ENCODE measurements at regions not wholly inside any gene's neighbourhood (a gene's known extent, or its start where the extent isn't known, plus 50 kb on each side); places are given as distances from the start of the nearest gene placed in this dataset.

DNA sequence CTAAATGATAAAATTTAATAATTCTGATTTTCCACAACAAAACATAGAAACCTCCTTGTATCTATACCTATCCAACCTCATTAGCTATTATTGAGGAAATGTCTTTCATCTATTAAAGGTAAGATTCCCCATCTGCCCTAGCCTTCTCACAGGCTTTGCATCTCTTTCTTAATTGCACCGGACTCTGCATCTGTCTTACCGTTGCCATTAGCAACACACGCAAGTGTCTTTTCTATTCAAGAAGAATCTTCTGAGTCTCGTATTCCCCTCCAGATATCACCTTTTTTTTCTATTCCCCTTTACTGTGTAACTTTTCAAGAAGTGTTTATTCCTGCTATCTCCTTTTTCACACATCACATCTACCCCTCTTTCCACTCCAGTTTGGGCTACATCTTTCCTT, 500.0 kb downstream of the NOVA1 start:
- 3% methylated on average over 4 of the region's 4 CpGs for WGBS (ENCODE audit: insufficient coverage, low coverage, missing lambda C conversion rate)
- Histone ChIP-seq H2AFZ (ENCODE audit: low read depth, low read length) (no peak overlapping the region), H3K9me1 (ENCODE audit: control insufficient read depth, insufficient read depth, low read length) (no peaks in the 10 kb centered on the region), H3K27ac (ENCODE audit: extremely low read depth, low read depth, low read length) (no peak overlapping the region), H3K4me1 (replicated peaks in 1 of 2; ENCODE audit: control insufficient read depth in 2 of 2, insufficient read depth in 2 of 2, low read length in 2 of 2) (no peaks in the 10 kb centered on the region), H3K4me3 (no peak overlapping the region), H3K36me3 (ENCODE audit: control insufficient read depth, insufficient read depth, low read length) (no peaks in the 10 kb centered on the region), H3K9me3 (replicated peaks; ENCODE audit: control insufficient read depth, insufficient read depth, low read depth, low read length) (no peaks in the 10 kb centered on the region), H3K4me2 (ENCODE audit: insufficient read depth, low read length) (no peak overlapping the region), H3K9ac (ENCODE audit: insufficient read depth in 1 of 2, low read depth in 2 of 2, low read length in 2 of 2) (no peak overlapping the region), H3K27me3 (ENCODE audit: control insufficient read depth in 2 of 2, insufficient read depth in 2 of 2, low read length in 2 of 2) (no peaks in the 10 kb centered on the region), H3K79me2 (ENCODE audit: control insufficient read depth, insufficient read depth, low read length) (no peaks in the 10 kb centered on the region), H4K20me1 (replicated peaks; ENCODE audit: control insufficient read depth, insufficient read depth, low read length) (no peaks in the 10 kb centered on the region)
- POLR2A ChIA-PET = no interaction called here
- BruUV-seq (replicated peaks) = no TSS peak
- in situ Hi-C loops (cut with MboI) (no loop called here), intact Hi-C loops (cut with micrococcal nuclease) (no loop called here)
- no peak for ATAC-seq
- FAIRE-seq = no peak
- TF ChIP-seq EHMT2 (IDR thresholded peaks at IDR 0.05) = no peak
- TF ChIP-seq SOX6 (IDR thresholded peaks at IDR 0.05) = no peak
- 0 out of 2 replicates have a peak, but pooled peaks have one; percentile 8 for TF ChIP-seq RFX1 (IDR thresholded peaks at IDR 0.05)
- TF ChIP-seq, protein P1, sequence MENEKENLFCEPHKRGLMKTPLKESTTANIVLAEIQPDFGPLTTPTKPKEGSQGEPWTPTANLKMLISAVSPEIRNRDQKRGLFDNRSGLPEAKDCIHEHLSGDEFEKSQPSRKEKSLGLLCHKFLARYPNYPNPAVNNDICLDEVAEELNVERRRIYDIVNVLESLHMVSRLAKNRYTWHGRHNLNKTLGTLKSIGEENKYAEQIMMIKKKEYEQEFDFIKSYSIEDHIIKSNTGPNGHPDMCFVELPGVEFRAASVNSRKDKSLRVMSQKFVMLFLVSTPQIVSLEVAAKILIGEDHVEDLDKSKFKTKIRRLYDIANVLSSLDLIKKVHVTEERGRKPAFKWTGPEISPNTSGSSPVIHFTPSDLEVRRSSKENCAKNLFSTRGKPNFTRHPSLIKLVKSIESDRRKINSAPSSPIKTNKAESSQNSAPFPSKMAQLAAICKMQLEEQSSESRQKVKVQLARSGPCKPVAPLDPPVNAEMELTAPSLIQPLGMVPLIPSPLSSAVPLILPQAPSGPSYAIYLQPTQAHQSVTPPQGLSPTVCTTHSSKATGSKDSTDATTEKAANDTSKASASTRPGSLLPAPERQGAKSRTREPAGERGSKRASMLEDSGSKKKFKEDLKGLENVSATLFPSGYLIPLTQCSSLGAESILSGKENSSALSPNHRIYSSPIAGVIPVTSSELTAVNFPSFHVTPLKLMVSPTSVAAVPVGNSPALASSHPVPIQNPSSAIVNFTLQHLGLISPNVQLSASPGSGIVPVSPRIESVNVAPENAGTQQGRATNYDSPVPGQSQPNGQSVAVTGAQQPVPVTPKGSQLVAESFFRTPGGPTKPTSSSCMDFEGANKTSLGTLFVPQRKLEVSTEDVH (IDR thresholded peaks at IDR 0.05; ENCODE audit: low read depth, partially characterized antibody) = no peak
- DNase-seq (ENCODE audit: extremely low read depth in 1 of 4, low spot score in 3 of 4) = no peak
- CTCF ChIA-PET (ENCODE audit: low intra/inter-chr PET ratio) = no interaction called here

DNA sequence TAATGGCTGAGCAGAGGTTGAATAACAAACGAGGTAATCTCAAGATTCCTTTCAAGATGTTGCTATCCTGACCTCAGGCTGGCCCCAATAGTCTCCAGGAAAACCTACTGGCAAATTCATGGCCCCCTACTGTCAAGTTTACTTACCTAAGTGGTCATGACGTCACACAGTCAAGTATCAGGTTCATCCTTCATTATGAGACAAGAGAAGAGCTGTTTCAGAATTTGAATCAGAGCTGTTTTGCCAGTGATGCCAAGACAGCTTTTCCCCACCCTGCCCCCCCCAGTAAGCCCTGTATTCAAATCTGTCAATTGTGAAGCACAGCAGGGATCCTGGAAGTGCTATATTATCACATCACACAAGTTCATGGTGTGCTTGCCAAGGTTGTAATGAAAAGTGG, 509.6 kb downstream of the NOVA1 start:
- Histone ChIP-seq H3K4me2 (ENCODE audit: insufficient read depth, low read length) (no peak overlapping the region), H2AFZ (ENCODE audit: low read depth, low read length) (no peak overlapping the region), H3K79me2 (ENCODE audit: control insufficient read depth, insufficient read depth, low read length) (no peaks in the 10 kb centered on the region), H3K4me1 (replicated peaks in 1 of 2; ENCODE audit: control insufficient read depth in 2 of 2, insufficient read depth in 2 of 2, low read length in 2 of 2) (no peaks in the 10 kb centered on the region), H4K20me1 (replicated peaks; ENCODE audit: control insufficient read depth, insufficient read depth, low read length) (no peaks in the 10 kb centered on the region), H3K9me1 (ENCODE audit: control insufficient read depth, insufficient read depth, low read length) (no peaks in the 10 kb centered on the region), H3K36me3 (ENCODE audit: control insufficient read depth, insufficient read depth, low read length) (no peaks in the 10 kb centered on the region), H3K27me3 (ENCODE audit: control insufficient read depth in 2 of 2, insufficient read depth in 2 of 2, low read length in 2 of 2) (no peaks in the 10 kb centered on the region), H3K27ac (ENCODE audit: extremely low read depth, low read depth, low read length) (no peak overlapping the region), H3K9me3 (replicated peaks; ENCODE audit: control insufficient read depth, insufficient read depth, low read depth, low read length) (no peaks in the 10 kb centered on the region), H3K4me3 (no peak overlapping the region), H3K9ac (ENCODE audit: insufficient read depth in 1 of 2, low read depth in 2 of 2, low read length in 2 of 2) (no peak overlapping the region)
- ChIA-PET POLR2A (no interaction called here), CTCF (ENCODE audit: low intra/inter-chr PET ratio) (no interaction called here)
- in situ Hi-C loops (cut with MboI) (no loop called here), intact Hi-C loops (cut with micrococcal nuclease) (no loop called here)
- 0% methylated on average over 2 of the region's 2 CpGs for WGBS (ENCODE audit: insufficient coverage, low coverage, missing lambda C conversion rate)
- ATAC-seq = no peak
- DNase-seq (ENCODE audit: extremely low read depth in 1 of 4, low spot score in 3 of 4) = no peak
- no TSS peak for BruUV-seq (replicated peaks)
- FAIRE-seq = no peak
- TF ChIP-seq, protein P2, sequence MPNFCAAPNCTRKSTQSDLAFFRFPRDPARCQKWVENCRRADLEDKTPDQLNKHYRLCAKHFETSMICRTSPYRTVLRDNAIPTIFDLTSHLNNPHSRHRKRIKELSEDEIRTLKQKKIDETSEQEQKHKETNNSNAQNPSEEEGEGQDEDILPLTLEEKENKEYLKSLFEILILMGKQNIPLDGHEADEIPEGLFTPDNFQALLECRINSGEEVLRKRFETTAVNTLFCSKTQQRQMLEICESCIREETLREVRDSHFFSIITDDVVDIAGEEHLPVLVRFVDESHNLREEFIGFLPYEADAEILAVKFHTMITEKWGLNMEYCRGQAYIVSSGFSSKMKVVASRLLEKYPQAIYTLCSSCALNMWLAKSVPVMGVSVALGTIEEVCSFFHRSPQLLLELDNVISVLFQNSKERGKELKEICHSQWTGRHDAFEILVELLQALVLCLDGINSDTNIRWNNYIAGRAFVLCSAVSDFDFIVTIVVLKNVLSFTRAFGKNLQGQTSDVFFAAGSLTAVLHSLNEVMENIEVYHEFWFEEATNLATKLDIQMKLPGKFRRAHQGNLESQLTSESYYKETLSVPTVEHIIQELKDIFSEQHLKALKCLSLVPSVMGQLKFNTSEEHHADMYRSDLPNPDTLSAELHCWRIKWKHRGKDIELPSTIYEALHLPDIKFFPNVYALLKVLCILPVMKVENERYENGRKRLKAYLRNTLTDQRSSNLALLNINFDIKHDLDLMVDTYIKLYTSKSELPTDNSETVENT (CRISPR knock-in tag; IDR thresholded peaks at IDR 0.05) = no peak

All from K562 (cell line).